ENCODE measurements at regions not wholly inside any gene's neighbourhood (a gene's known extent, or its start where the extent isn't known, plus 50 kb on each side); places are given as distances from the start of the nearest gene placed in this dataset.

DNA sequence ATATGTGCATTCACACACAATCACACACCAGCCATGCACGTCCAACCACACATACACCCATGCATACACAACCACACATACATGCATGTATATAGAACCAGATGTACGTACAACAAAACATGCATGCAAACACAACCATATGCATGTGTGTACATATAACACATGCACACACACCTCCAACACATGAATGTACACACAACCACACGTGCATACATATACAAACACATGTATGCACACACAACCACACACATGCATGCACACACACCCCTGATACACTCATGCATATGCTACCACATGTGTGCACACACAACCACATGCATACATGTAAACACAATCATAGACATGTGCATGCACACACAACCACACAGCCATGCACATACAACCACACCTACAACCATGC lies 52.0 kb upstream of the SDK2 start:
- no peak overlapping the region for H3K27ac Mint-ChIP-seq
- ChIA-PET CTCF (no interaction called here), POLR2A (no interaction called here)

DNA sequence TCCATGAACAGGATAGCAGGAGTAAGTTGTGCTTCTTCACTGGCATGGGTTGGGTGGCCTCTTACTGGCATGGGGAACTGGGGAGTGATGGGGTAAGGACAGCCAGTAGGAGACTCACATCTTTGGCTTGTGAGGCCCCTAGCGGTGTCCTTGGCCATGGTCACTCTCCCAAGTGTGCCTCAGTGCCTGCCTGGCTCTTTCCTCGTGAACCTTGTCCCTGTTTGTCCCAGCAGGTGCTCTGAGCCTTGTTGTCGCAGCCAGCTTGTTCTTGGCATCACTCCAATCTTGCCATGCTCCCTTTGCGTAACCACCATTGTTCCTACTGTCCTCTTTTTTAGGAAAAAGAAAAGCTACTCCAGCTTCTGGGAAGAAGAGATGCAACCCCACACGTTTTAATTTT lies 53.6 kb upstream of the SDK2 start:
- ChIA-PET CTCF (no interaction called here), POLR2A (no interaction called here)
- Histone ChIP-seq H3K27me3 (replicated peaks in 1 of 4; ENCODE audit: control extremely low read depth in 1 of 4, control insufficient read depth in 3 of 4, insufficient read depth in 4 of 4, low read length in 3 of 4) (no peaks in the 10 kb centered on the region), H2AFZ (ENCODE audit: insufficient read depth, low read depth, low read length, poor library complexity, severe bottlenecking) (no peak overlapping the region), H3K79me2 (ENCODE audit: control insufficient read depth, insufficient read depth, low read length) (no peaks in the 10 kb centered on the region), H3K27ac (ENCODE audit: low read length in 2 of 2) (no peak overlapping the region), H3K9ac (ENCODE audit: low read length) (no peak overlapping the region), H3K9me3 (ENCODE audit: control extremely low read depth in 1 of 3, control insufficient read depth in 2 of 3, insufficient read depth in 1 of 3, low read length in 2 of 3) (no peaks in the 10 kb centered on the region), H3K36me3 (replicated peaks in 1 of 2; ENCODE audit: control extremely low read depth in 1 of 2, control insufficient read depth in 1 of 2, extremely low read depth in 1 of 2, insufficient read depth in 2 of 2, low read length in 1 of 2) (no peaks in the 10 kb centered on the region), H4K20me1 (ENCODE audit: control insufficient read depth, insufficient read depth, low read length, poor library complexity, severe bottlenecking) (no peaks in the 10 kb centered on the region), H3K4me3 (ENCODE audit: control extremely low read depth in 1 of 5, extremely low read depth in 1 of 5, insufficient read depth in 1 of 5, low read depth in 2 of 5, low read length in 4 of 5) (no peak overlapping the region), H3K4me2 (replicated peaks; ENCODE audit: low read depth, low read length, poor library complexity, severe bottlenecking) (no peak overlapping the region), H3K4me1 (ENCODE audit: control insufficient read depth in 2 of 2, insufficient read depth in 2 of 2, low read length in 2 of 2) (no peaks in the 10 kb centered on the region)
- Mint-ChIP-seq H3K27me3 (peaks cover 10% of the 10 kb centered on the region), H3K4me3 (no peak overlapping the region), H3K9me3 (ENCODE audit: insufficient read depth) (no peaks in the 10 kb centered on the region), H3K27ac (no peak overlapping the region), H3K4me1 (no peaks in the 10 kb centered on the region)
- DNase-seq (no peak), ATAC-seq (ENCODE audit: low read depth) (no peak)
- intact Hi-C loops (cut with micrococcal nuclease): no loop called here
- TF ChIP-seq, protein P1, sequence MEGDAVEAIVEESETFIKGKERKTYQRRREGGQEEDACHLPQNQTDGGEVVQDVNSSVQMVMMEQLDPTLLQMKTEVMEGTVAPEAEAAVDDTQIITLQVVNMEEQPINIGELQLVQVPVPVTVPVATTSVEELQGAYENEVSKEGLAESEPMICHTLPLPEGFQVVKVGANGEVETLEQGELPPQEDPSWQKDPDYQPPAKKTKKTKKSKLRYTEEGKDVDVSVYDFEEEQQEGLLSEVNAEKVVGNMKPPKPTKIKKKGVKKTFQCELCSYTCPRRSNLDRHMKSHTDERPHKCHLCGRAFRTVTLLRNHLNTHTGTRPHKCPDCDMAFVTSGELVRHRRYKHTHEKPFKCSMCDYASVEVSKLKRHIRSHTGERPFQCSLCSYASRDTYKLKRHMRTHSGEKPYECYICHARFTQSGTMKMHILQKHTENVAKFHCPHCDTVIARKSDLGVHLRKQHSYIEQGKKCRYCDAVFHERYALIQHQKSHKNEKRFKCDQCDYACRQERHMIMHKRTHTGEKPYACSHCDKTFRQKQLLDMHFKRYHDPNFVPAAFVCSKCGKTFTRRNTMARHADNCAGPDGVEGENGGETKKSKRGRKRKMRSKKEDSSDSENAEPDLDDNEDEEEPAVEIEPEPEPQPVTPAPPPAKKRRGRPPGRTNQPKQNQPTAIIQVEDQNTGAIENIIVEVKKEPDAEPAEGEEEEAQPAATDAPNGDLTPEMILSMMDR (IDR thresholded peaks at IDR 0.05): no peak
- TF ChIP-seq EZH2 (IDR thresholded peaks at IDR 0.05; ENCODE audit: borderline replicate concordance, insufficient read depth, low read depth, low read length, poor library complexity, severe bottlenecking): no peak
- 77% methylated on average over 4 of the region's 5 CpGs for WGBS (ENCODE audit: insufficient coverage)

More for the DNA sequence above, 52.0 kb upstream of the SDK2 start:
- Histone ChIP-seq H3K4me1 (ENCODE audit: control insufficient read depth in 2 of 2, insufficient read depth in 2 of 2, low read length in 2 of 2) (no peaks in the 10 kb centered on the region), H3K36me3 (replicated peaks in 1 of 2; ENCODE audit: control extremely low read depth in 1 of 2, control insufficient read depth in 1 of 2, extremely low read depth in 1 of 2, insufficient read depth in 2 of 2, low read length in 1 of 2) (no peaks in the 10 kb centered on the region), H4K20me1 (ENCODE audit: control insufficient read depth, insufficient read depth, low read length, poor library complexity, severe bottlenecking) (no peaks in the 10 kb centered on the region), H3K9me3 (ENCODE audit: control extremely low read depth in 1 of 3, control insufficient read depth in 2 of 3, insufficient read depth in 1 of 3, low read length in 2 of 3) (no peaks in the 10 kb centered on the region), H3K9ac (ENCODE audit: low read length) (no peak overlapping the region), H3K27ac (ENCODE audit: low read length in 2 of 2) (no peak overlapping the region), H3K79me2 (ENCODE audit: control insufficient read depth, insufficient read depth, low read length) (no peaks in the 10 kb centered on the region), H3K4me2 (replicated peaks; ENCODE audit: low read depth, low read length, poor library complexity, severe bottlenecking) (no peak overlapping the region), H3K27me3 (replicated peaks in 1 of 4; ENCODE audit: control extremely low read depth in 1 of 4, control insufficient read depth in 3 of 4, insufficient read depth in 4 of 4, low read length in 3 of 4) (no peaks in the 10 kb centered on the region), H3K4me3 (ENCODE audit: control extremely low read depth in 1 of 5, extremely low read depth in 1 of 5, insufficient read depth in 1 of 5, low read depth in 2 of 5, low read length in 4 of 5) (no peak overlapping the region), H2AFZ (ENCODE audit: insufficient read depth, low read depth, low read length, poor library complexity, severe bottlenecking) (no peak overlapping the region)
- intact Hi-C loops (cut with micrococcal nuclease): no loop called here
- Mint-ChIP-seq H3K4me1 (no peaks in the 10 kb centered on the region), H3K27me3 (peaks cover 5% of the 10 kb centered on the region), H3K9me3 (ENCODE audit: insufficient read depth) (no peaks in the 10 kb centered on the region), H3K4me3 (no peak overlapping the region)
- 95% methylated on average over 3 of the region's 3 CpGs for WGBS (ENCODE audit: insufficient coverage)
- ATAC-seq (ENCODE audit: low read depth) (no peak), DNase-seq (no peak)
- TF ChIP-seq, protein P1 (IDR thresholded peaks at IDR 0.05): no peak
- TF ChIP-seq EZH2 (IDR thresholded peaks at IDR 0.05; ENCODE audit: borderline replicate concordance, insufficient read depth, low read depth, low read length, poor library complexity, severe bottlenecking): no peak

Measured in B cell (primary cell).